NCI-H146 (cell line): ENCODE measurements at regions not wholly inside any gene's neighbourhood (a gene's known extent, or its start where the extent isn't known, plus 50 kb on each side); places are given as distances from the start of the nearest gene placed in this dataset.

ENCODE experiments used
- DNase-seq: peaks from one replicate; lab custom pipeline; 2025; lab: John Stamatoyannopoulos, UW

DNA sequence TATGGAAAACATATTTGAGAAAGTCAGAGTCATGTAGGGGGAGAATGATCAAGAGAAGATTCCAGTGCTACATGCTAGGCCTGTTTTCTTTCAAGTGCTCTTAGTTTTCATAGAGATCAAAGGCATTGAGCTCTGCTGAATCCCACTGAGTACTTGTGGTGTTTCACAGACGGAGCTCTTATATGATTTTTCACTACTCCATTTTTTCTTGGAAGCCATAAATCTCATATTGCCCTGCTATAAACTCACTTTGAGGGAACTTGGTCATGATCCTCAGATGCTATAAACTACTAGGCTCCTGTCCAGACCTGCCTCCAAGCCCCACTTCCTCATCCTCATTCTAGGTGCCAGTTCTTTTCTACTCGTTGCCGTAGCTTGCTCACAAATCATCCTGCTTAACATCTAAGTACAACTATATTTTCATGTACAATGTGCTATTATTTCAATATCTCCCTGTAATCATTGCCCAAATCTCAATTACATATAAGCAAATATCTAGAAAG, 180.8 kb upstream of the CCDC179 start:
- DNase-seq = no peak

GRCh38 chr11:23058656-23059055, 198.4 kb upstream of the CCDC179 start:
- no peak for DNase-seq

DNA sequence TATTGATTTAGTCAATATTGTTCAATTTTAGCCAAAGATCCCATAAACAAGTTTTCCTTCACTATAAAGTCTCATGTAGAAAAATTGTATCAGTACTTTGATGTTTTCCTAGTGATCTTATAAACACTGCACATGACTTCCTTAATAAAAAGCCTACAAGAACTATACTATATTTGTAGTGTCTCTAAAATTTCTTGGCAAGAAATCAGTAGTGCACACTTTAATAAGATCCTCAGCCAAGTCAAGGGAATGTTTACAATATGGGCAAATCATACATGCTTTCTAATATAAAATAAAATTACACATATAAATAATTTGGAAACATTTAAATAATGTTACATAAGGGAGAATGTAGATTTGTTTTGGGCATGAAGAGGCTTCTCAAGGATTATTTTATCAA, 203.0 kb upstream of the CCDC179 start:
- no peak for DNase-seq

- no peak for DNase-seq
These were observed 218.2 kb upstream of the CCDC179 start for GRCh38 chr11:23078289-23078971.

DNA sequence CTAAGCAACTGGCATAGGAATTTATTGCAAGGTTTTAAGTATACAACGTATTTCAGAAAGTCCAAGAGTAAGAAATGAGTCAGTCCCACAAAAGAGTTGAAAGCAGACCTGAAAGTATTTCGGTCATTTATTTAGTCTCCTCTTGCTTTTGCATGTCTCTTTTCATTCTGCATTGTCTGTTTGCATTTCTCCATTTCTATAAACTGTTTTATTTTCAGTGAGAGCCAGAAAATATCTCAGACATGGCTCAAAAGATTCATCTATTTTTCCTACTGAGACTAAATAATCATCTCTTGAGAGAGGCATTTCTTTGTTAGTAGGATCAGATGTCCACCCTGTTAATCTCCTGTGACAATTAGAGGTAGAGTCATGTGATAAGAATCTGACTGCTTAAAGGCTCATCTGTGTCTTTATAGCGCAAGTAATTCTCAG, 219.1 kb upstream of the CCDC179 start:
- no peak for DNase-seq

GRCh38 chr11:23087407-23087806, 227.1 kb upstream of the CCDC179 start:
- no peak for DNase-seq

DNA sequence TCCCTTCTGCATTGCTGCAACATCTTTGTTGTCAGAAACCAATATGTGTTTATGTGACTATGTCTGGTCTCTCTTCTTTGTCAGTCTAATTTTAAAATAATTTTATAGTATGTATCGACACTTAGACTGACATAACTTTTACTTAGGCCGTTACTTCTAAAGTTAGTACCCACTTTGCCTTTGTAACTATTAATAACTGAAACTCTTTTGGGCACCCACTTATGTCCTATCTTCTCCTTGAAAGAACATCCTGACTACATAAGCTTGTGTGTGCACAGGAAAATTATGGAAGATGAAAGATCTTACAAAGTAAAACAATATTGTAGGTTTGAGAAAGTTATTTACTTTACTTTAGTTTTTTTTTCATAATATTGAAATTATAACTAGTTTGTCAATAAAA, 230.4 kb upstream of the CCDC179 start:
- DNase-seq = no peak

GRCh38 chr11:23095650-23096189, 235.4 kb upstream of the CCDC179 start:
- DNase-seq = no peak

DNA sequence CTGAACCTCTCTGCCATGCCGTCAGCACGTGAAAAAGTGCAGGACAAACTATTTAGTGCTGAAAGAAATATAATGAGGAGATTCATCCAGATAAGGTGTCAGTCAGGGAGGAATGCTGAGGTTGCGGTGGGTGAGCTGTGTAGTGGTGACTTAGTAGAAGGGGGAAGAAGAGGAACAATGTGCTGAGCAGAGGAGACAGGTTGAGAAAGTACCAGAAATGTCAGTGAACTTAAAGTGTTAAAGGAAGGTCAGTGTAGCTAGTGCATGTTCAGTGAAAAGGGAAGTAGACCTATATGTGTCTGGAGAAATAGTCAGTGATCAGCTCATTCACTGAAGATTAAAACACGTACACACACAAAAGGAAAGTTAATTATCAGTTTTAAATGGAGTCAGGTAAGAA, 237.6 kb upstream of the CCDC179 start:
- DNase-seq = no peak

DNA sequence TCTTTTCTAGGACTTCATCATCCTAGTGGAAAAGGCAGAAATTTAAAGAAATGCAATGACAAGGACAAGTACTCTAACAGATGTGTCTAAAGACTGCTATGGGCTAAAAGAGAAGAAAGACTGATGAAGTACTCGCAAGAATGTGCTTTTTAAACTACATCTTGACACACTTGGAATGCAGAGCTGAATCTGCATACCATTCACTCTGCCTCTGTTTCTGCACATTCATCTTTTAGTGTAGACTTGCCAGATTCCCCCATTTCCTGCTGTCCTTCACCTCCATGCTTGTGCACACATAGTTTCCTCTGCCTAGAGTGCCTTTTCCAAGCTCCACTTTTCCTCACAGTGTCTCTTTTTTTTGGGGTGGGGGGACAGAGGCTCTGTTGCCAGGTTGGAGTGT, 239.0 kb upstream of the CCDC179 start:
- no peak for DNase-seq

GRCh38 chr11:23100726-23101125, 240.5 kb upstream of the CCDC179 start:
- DNase-seq = no peak

GRCh38 chr11:23103416-23103815, 243.1 kb upstream of the CCDC179 start:
- DNase-seq = no peak

- no peak for DNase-seq
These were observed 251.3 kb upstream of the CCDC179 start for GRCh38 chr11:23111527-23111926.

- no peak for DNase-seq
These were observed 252.1 kb upstream of the CCDC179 start for GRCh38 chr11:23112390-23112789.

DNA sequence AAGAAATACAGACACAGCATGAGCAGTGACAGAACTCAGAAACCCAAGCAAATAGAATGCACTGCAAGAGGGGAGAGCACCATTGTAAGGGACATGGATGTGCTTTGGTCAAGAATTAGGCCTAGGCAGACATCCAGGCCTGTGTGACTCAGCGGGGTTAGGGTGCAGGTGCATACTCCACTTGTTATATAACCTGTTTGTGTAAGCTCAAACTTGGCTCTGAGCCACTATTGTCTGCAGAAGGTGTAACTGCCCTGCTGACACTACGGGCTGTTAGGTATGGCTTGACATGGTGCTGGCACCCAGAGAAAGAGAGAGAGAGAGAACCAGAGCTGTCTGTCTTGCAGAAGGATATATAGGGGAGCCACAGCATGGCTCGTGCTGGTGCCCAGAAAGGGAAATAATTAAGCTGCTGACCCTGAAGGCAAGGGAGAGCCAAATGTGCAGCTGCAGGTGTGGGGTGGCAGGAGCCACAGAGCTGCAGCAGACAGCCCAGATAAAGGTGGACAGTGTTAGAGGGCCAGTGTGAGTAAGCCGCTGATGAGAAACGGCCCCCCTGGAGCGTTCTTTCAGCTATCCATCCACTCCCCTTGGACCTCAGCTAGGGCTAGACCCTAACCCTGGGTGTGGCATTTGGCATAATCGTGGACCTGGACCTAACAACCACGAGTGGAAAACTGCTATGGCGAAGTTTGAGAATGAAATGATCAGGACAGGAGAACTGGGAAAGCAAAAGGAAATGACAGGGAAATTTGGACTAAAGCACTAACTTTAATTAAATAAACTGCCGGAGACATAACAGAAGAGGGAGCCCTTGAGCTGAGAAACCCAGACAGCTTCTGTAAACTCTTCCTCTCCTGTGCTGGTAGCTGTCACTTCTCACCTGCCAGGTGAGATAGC, 253.0 kb upstream of the CCDC179 start:
- peak; percentile 49 for DNase-seq

GRCh38 chr11:23113887-23114216, 253.6 kb upstream of the CCDC179 start:
- DNase-seq = no peak

GRCh38 chr11:23123753-23124152, 263.5 kb upstream of the CCDC179 start:
- DNase-seq = no peak

GRCh38 chr11:23124249-23124648, 264.0 kb upstream of the CCDC179 start:
- no peak for DNase-seq

- no peak for DNase-seq
These were observed 264.7 kb upstream of the CCDC179 start for GRCh38 chr11:23124996-23125395.

GRCh38 chr11:23127706-23128105, 267.4 kb upstream of the CCDC179 start:
- DNase-seq = no peak

GRCh38 chr11:23134627-23135026, 274.4 kb upstream of the CCDC179 start:
- no peak for DNase-seq

GRCh38 chr11:23138761-23139160, 278.5 kb upstream of the CCDC179 start:
- DNase-seq = no peak

DNA sequence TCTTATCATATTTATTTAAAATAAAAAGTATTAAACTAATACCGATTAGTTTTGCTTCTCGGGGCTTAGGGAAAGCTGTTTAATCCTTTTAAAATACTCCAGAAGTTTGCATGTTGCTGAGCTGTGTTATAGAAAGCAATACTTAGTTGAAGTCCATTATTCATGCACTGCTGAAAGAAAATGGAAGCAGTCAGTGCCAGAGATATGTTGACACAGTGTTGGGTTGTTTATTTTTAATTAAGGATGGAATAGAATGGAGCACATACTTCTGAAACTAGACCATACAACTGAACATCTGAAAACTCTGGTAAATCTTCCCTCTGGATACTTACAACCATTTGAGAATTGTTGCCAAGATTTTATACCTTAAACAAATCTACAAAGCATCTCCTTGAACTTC, 282.7 kb upstream of the CCDC179 start:
- no peak for DNase-seq
